ENCODE measurements at regions not wholly inside any gene's neighbourhood (a gene's known extent, or its start where the extent isn't known, plus 50 kb on each side); places are given as distances from the start of the nearest gene placed in this dataset.

GRCh38 chr1:173421286-173421685, 55.8 kb upstream of the PRDX6 start:
- Histone ChIP-seq H3K27me3 (ENCODE audit: insufficient read depth, low read length, poor library complexity) (no peaks in the 10 kb centered on the region), H3K4me2 (ENCODE audit: low read length) (no peak overlapping the region), H3K79me1 (ENCODE audit: low read length) (no peaks in the 10 kb centered on the region), H3K23ac (ENCODE audit: low read length) (no peak overlapping the region), H3K79me2 (ENCODE audit: control insufficient read depth, insufficient read depth, low read length) (no peaks in the 10 kb centered on the region), H3K9ac (ENCODE audit: low read length) (no peak overlapping the region), H3K4me1 (ENCODE audit: control insufficient read depth, low read depth, low read length) (peaks cover 4% of the 10 kb centered on the region), H3K56ac (ENCODE audit: low read length) (no peak overlapping the region), H2AK5ac (ENCODE audit: low read length) (no peak overlapping the region), H2BK5ac (ENCODE audit: low read length) (no peak overlapping the region), H3K36me3 (ENCODE audit: control insufficient read depth, insufficient read depth, low read length) (no peaks in the 10 kb centered on the region), H3K4me3 (ENCODE audit: low read length) (no peak overlapping the region), H2BK120ac (ENCODE audit: low read depth, low read length) (no peak overlapping the region), H3K18ac (ENCODE audit: low read length) (no peak overlapping the region), H4K8ac (ENCODE audit: low read depth, low read length) (no peak overlapping the region), H3K4ac (ENCODE audit: low read depth, low read length) (no peak overlapping the region), H3K27ac (ENCODE audit: low read depth, low read length) (no peak overlapping the region), H4K5ac (ENCODE audit: low read length) (no peak overlapping the region), H2BK15ac (replicated peaks; ENCODE audit: low read depth) (no peak overlapping the region)
- no peak for DNase-seq
- no CpG with 5 or more reads among the region's 4 CpGs for WGBS (ENCODE audit: extremely low coverage, insufficient coverage, low lambda C conversion rate)

- no CpG with 5 or more reads among the region's 4 CpGs for WGBS (ENCODE audit: extremely low coverage, insufficient coverage, low lambda C conversion rate)
- Histone ChIP-seq H3K79me2 (ENCODE audit: control insufficient read depth, insufficient read depth, low read length) (no peaks in the 10 kb centered on the region), H3K27ac (ENCODE audit: low read depth, low read length) (no peak overlapping the region), H2BK5ac (ENCODE audit: low read length) (no peak overlapping the region), H3K56ac (ENCODE audit: low read length) (no peak overlapping the region), H2AK5ac (ENCODE audit: low read length) (no peak overlapping the region), H2BK15ac (replicated peaks; ENCODE audit: low read depth) (no peak overlapping the region), H3K4me3 (ENCODE audit: low read length) (no peak overlapping the region), H3K9ac (ENCODE audit: low read length) (no peak overlapping the region), H3K18ac (ENCODE audit: low read length) (no peak overlapping the region), H3K36me3 (ENCODE audit: control insufficient read depth, insufficient read depth, low read length) (no peaks in the 10 kb centered on the region), H3K27me3 (ENCODE audit: insufficient read depth, low read length, poor library complexity) (no peaks in the 10 kb centered on the region), H3K23ac (ENCODE audit: low read length) (no peak overlapping the region), H2BK120ac (ENCODE audit: low read depth, low read length) (no peak overlapping the region), H3K79me1 (ENCODE audit: low read length) (no peaks in the 10 kb centered on the region), H3K4me1 (ENCODE audit: control insufficient read depth, low read depth, low read length) (peaks cover 4% of the 10 kb centered on the region), H3K4me2 (ENCODE audit: low read length) (no peak overlapping the region), H4K5ac (ENCODE audit: low read length) (no peak overlapping the region), H4K8ac (ENCODE audit: low read depth, low read length) (no peak overlapping the region), H3K4ac (ENCODE audit: low read depth, low read length) (no peak overlapping the region)
- no peak for DNase-seq
These were observed 55.3 kb upstream of the PRDX6 start for GRCh38 chr1:173421789-173422188.

GRCh38 chr1:173422456-173422976, 54.6 kb upstream of the PRDX6 start:
- no peak overlapping the region for H2BK15ac ChIP-seq (replicated peaks; ENCODE audit: low read depth)
- no peak overlapping the region for H3K27ac ChIP-seq (ENCODE audit: low read depth, low read length)
- H3K4me2 ChIP-seq (ENCODE audit: low read length), result no peak overlapping the region
- no CpG with 5 or more reads among the region's 5 CpGs for WGBS (ENCODE audit: extremely low coverage, insufficient coverage, low lambda C conversion rate)
- no peak overlapping the region for H3K23ac ChIP-seq (ENCODE audit: low read length)
- no peak overlapping the region for H3K56ac ChIP-seq (ENCODE audit: low read length)
- H3K79me1 ChIP-seq (ENCODE audit: low read length), result no peaks in the 10 kb centered on the region
- no peak overlapping the region for H3K4ac ChIP-seq (ENCODE audit: low read depth, low read length)
- H3K9ac ChIP-seq (ENCODE audit: low read length), result no peak overlapping the region
- H4K5ac ChIP-seq (ENCODE audit: low read length), result no peak overlapping the region
- no peak overlapping the region for H3K4me3 ChIP-seq (ENCODE audit: low read length)
- no peaks in the 10 kb centered on the region for H3K79me2 ChIP-seq (ENCODE audit: control insufficient read depth, insufficient read depth, low read length)
- DNase-seq, result no peak
- H3K4me1 ChIP-seq (ENCODE audit: control insufficient read depth, low read depth, low read length), result peaks cover 4% of the 10 kb centered on the region
- no peak overlapping the region for H2BK5ac ChIP-seq (ENCODE audit: low read length)
- no peaks in the 10 kb centered on the region for H3K36me3 ChIP-seq (ENCODE audit: control insufficient read depth, insufficient read depth, low read length)
- no peaks in the 10 kb centered on the region for H3K27me3 ChIP-seq (ENCODE audit: insufficient read depth, low read length, poor library complexity)
- H2AK5ac ChIP-seq (ENCODE audit: low read length), result no peak overlapping the region
- no peak overlapping the region for H4K8ac ChIP-seq (ENCODE audit: low read depth, low read length)
- H3K18ac ChIP-seq (ENCODE audit: low read length), result no peak overlapping the region
- H2BK120ac ChIP-seq (ENCODE audit: low read depth, low read length), result no peak overlapping the region

- DNase-seq, result no peak
- H3K4me3 ChIP-seq (ENCODE audit: low read length), result no peak overlapping the region
- H2BK5ac ChIP-seq (ENCODE audit: low read length), result no peak overlapping the region
- no peak overlapping the region for H3K9ac ChIP-seq (ENCODE audit: low read length)
- no peak overlapping the region for H2BK15ac ChIP-seq (replicated peaks; ENCODE audit: low read depth)
- no peak overlapping the region for H4K8ac ChIP-seq (ENCODE audit: low read depth, low read length)
- peaks cover 4% of the 10 kb centered on the region for H3K4me1 ChIP-seq (ENCODE audit: control insufficient read depth, low read depth, low read length)
- no peak overlapping the region for H2BK120ac ChIP-seq (ENCODE audit: low read depth, low read length)
- WGBS (ENCODE audit: extremely low coverage, insufficient coverage, low lambda C conversion rate), result no CpG with 5 or more reads among the region's 1 CpG
- no peaks in the 10 kb centered on the region for H3K79me2 ChIP-seq (ENCODE audit: control insufficient read depth, insufficient read depth, low read length)
- no peak overlapping the region for H3K4ac ChIP-seq (ENCODE audit: low read depth, low read length)
- no peak overlapping the region for H3K4me2 ChIP-seq (ENCODE audit: low read length)
- no peak overlapping the region for H3K56ac ChIP-seq (ENCODE audit: low read length)
- no peak overlapping the region for H4K5ac ChIP-seq (ENCODE audit: low read length)
- H3K23ac ChIP-seq (ENCODE audit: low read length), result no peak overlapping the region
- H3K18ac ChIP-seq (ENCODE audit: low read length), result no peak overlapping the region
- H3K36me3 ChIP-seq (ENCODE audit: control insufficient read depth, insufficient read depth, low read length), result no peaks in the 10 kb centered on the region
- H3K27ac ChIP-seq (ENCODE audit: low read depth, low read length), result no peak overlapping the region
- H2AK5ac ChIP-seq (ENCODE audit: low read length), result no peak overlapping the region
- H3K27me3 ChIP-seq (ENCODE audit: insufficient read depth, low read length, poor library complexity), result no peaks in the 10 kb centered on the region
- H3K79me1 ChIP-seq (ENCODE audit: low read length), result no peaks in the 10 kb centered on the region
These were observed 53.8 kb upstream of the PRDX6 start for GRCh38 chr1:173423291-173423690.

GRCh38 chr1:173424143-173424542, 53.0 kb upstream of the PRDX6 start:
- no peak overlapping the region for H3K56ac ChIP-seq (ENCODE audit: low read length)
- H2BK15ac ChIP-seq (replicated peaks; ENCODE audit: low read depth), result no peak overlapping the region
- H3K36me3 ChIP-seq (ENCODE audit: control insufficient read depth, insufficient read depth, low read length), result no peaks in the 10 kb centered on the region
- no peaks in the 10 kb centered on the region for H3K79me1 ChIP-seq (ENCODE audit: low read length)
- no peak overlapping the region for H2AK5ac ChIP-seq (ENCODE audit: low read length)
- no peak overlapping the region for H3K9ac ChIP-seq (ENCODE audit: low read length)
- no peaks in the 10 kb centered on the region for H3K27me3 ChIP-seq (ENCODE audit: insufficient read depth, low read length, poor library complexity)
- WGBS (ENCODE audit: extremely low coverage, insufficient coverage, low lambda C conversion rate), result no CpG with 5 or more reads among the region's 4 CpGs
- H3K27ac ChIP-seq (ENCODE audit: low read depth, low read length), result no peak overlapping the region
- no peak overlapping the region for H2BK120ac ChIP-seq (ENCODE audit: low read depth, low read length)
- H3K79me2 ChIP-seq (ENCODE audit: control insufficient read depth, insufficient read depth, low read length), result no peaks in the 10 kb centered on the region
- no peak overlapping the region for H3K18ac ChIP-seq (ENCODE audit: low read length)
- no peak overlapping the region for H3K4me2 ChIP-seq (ENCODE audit: low read length)
- H4K8ac ChIP-seq (ENCODE audit: low read depth, low read length), result no peak overlapping the region
- no peak overlapping the region for H3K4me3 ChIP-seq (ENCODE audit: low read length)
- no peak overlapping the region for H2BK5ac ChIP-seq (ENCODE audit: low read length)
- no peak overlapping the region for H3K23ac ChIP-seq (ENCODE audit: low read length)
- no peak overlapping the region for H4K5ac ChIP-seq (ENCODE audit: low read length)
- peaks cover 4% of the 10 kb centered on the region for H3K4me1 ChIP-seq (ENCODE audit: control insufficient read depth, low read depth, low read length)
- H3K4ac ChIP-seq (ENCODE audit: low read depth, low read length), result no peak overlapping the region
- no peak for DNase-seq

GRCh38 chr1:173424782-173425407, 52.2 kb upstream of the PRDX6 start:
- H3K79me1 ChIP-seq (ENCODE audit: low read length), result no peaks in the 10 kb centered on the region
- H2BK5ac ChIP-seq (ENCODE audit: low read length), result no peak overlapping the region
- H3K27ac ChIP-seq (ENCODE audit: low read depth, low read length), result no peak overlapping the region
- no peak overlapping the region for H3K4me3 ChIP-seq (ENCODE audit: low read length)
- H3K9ac ChIP-seq (ENCODE audit: low read length), result no peak overlapping the region
- peak; percentile 22 for DNase-seq
- no peak overlapping the region for H4K8ac ChIP-seq (ENCODE audit: low read depth, low read length)
- H3K4ac ChIP-seq (ENCODE audit: low read depth, low read length), result no peak overlapping the region
- H3K4me1 ChIP-seq (ENCODE audit: control insufficient read depth, low read depth, low read length), result peaks cover 6% of the 10 kb centered on the region
- no peak overlapping the region for H3K56ac ChIP-seq (ENCODE audit: low read length)
- no peak overlapping the region for H4K5ac ChIP-seq (ENCODE audit: low read length)
- no peaks in the 10 kb centered on the region for H3K79me2 ChIP-seq (ENCODE audit: control insufficient read depth, insufficient read depth, low read length)
- H3K27me3 ChIP-seq (ENCODE audit: insufficient read depth, low read length, poor library complexity), result no peaks in the 10 kb centered on the region
- no peak overlapping the region for H3K4me2 ChIP-seq (ENCODE audit: low read length)
- H3K36me3 ChIP-seq (ENCODE audit: control insufficient read depth, insufficient read depth, low read length), result no peaks in the 10 kb centered on the region
- H3K23ac ChIP-seq (ENCODE audit: low read length), result no peak overlapping the region
- WGBS (ENCODE audit: extremely low coverage, insufficient coverage, low lambda C conversion rate), result no CpG with 5 or more reads among the region's 2 CpGs
- H3K18ac ChIP-seq (ENCODE audit: low read length), result no peak overlapping the region
- H2BK120ac ChIP-seq (ENCODE audit: low read depth, low read length), result no peak overlapping the region
- no peak overlapping the region for H2AK5ac ChIP-seq (ENCODE audit: low read length)
- H2BK15ac ChIP-seq (replicated peaks; ENCODE audit: low read depth), result no peak overlapping the region
